ENCODE measurements at regions not wholly inside any gene's neighbourhood (a gene's known extent, or its start where the extent isn't known, plus 50 kb on each side); places are given as distances from the start of the nearest gene placed in this dataset.

DNA sequence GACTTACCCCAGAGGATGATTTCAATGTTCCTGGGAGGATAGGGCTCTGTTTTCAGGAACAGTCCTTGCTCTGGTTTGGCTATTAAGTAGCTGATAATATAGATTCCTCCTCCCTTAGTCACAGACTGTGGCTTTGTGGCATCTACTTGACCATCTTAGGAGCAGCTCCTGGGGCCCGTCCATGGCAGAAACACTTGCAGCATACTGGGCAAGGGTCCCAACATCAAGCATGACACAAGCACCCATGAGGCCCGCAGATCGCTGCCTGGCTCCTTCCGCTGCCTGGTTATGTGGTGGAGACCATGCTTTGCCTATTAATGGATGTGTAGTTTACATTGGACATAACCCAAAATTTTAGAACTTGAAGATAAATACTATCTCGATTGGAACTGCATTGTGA, 170.1 kb downstream of the ICE1 start:
- Histone ChIP-seq H3K4me2 (ENCODE audit: low read length) (no peak overlapping the region), H3K4me3 (ENCODE audit: insufficient read depth, low read depth, low read length) (no peak overlapping the region), H3K79me2 (ENCODE audit: insufficient read depth, low read length) (no peaks in the 10 kb centered on the region), H3K9ac (ENCODE audit: low read length) (no peak overlapping the region), H4K20me1 (ENCODE audit: insufficient read depth, low read length) (no peaks in the 10 kb centered on the region), H3K27ac (ENCODE audit: low read depth, low read length) (no peak overlapping the region), H3K9me3 (ENCODE audit: insufficient read depth, low read depth, low read length) (peaks cover 6% of the 10 kb centered on the region), H2AFZ (ENCODE audit: low read depth, low read length) (no peak overlapping the region), H3K4me1 (ENCODE audit: insufficient read depth, low read length) (no peaks in the 10 kb centered on the region), H3K36me3 (ENCODE audit: insufficient read depth, low read length) (no peaks in the 10 kb centered on the region), H3K27me3 (ENCODE audit: insufficient read depth, low read length) (no peaks in the 10 kb centered on the region)
- Mint-ChIP-seq H3K27me3 (ENCODE audit: low read depth, unreplicated experiment) (peaks cover 7% of the 10 kb centered on the region), H3K4me3 (ENCODE audit: unreplicated experiment) (no peak overlapping the region), H3K9me3 (ENCODE audit: unreplicated experiment) (no peaks in the 10 kb centered on the region), H3K36me3 (ENCODE audit: low read depth, unreplicated experiment) (no peaks in the 10 kb centered on the region), H3K27ac (ENCODE audit: unreplicated experiment) (no peak overlapping the region), H3K4me1 (ENCODE audit: low read depth, unreplicated experiment) (peaks cover 7% of the 10 kb centered on the region)
- DNase-seq (ENCODE audit: low read depth): no peak
- TF ChIP-seq, protein P1, sequence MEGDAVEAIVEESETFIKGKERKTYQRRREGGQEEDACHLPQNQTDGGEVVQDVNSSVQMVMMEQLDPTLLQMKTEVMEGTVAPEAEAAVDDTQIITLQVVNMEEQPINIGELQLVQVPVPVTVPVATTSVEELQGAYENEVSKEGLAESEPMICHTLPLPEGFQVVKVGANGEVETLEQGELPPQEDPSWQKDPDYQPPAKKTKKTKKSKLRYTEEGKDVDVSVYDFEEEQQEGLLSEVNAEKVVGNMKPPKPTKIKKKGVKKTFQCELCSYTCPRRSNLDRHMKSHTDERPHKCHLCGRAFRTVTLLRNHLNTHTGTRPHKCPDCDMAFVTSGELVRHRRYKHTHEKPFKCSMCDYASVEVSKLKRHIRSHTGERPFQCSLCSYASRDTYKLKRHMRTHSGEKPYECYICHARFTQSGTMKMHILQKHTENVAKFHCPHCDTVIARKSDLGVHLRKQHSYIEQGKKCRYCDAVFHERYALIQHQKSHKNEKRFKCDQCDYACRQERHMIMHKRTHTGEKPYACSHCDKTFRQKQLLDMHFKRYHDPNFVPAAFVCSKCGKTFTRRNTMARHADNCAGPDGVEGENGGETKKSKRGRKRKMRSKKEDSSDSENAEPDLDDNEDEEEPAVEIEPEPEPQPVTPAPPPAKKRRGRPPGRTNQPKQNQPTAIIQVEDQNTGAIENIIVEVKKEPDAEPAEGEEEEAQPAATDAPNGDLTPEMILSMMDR (IDR thresholded peaks at IDR 0.05; ENCODE audit: insufficient read depth, low read depth, low read length): no peak
- no peak for TF ChIP-seq EZH2 (IDR thresholded peaks at IDR 0.05; ENCODE audit: insufficient read depth, low read length)
- FAIRE-seq: no peak

DNA sequence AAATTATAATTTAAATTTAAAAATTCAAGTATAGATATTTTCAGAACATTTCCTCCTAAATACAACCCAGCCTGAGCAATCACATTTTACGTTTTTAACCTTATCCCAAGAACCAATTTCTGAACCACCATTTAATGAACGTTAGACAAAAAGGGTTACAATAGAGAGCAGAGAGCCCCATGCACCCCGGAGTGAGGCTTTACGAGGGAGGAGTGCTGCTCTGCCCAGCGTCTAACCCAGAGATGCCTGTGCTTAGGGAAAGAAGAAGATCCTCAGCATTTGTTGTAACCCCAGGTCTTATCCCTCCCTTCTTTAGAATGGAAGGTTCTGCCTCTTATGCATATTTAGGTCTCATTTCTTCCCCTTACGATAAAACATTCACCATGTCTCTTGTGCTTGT, 169.1 kb downstream of the ICE1 start:
- no peak overlapping the region for H3K9ac ChIP-seq (ENCODE audit: low read length)
- no peaks in the 10 kb centered on the region for H4K20me1 ChIP-seq (ENCODE audit: insufficient read depth, low read length)
- no peak overlapping the region for H2AFZ ChIP-seq (ENCODE audit: low read depth, low read length)
- no peaks in the 10 kb centered on the region for H3K4me1 ChIP-seq (ENCODE audit: insufficient read depth, low read length)
- Mint-ChIP-seq H3K4me3 (ENCODE audit: unreplicated experiment) (no peak overlapping the region), H3K27ac (ENCODE audit: unreplicated experiment) (no peak overlapping the region), H3K27me3 (ENCODE audit: low read depth, unreplicated experiment) (peaks cover 11% of the 10 kb centered on the region), H3K9me3 (ENCODE audit: unreplicated experiment) (no peaks in the 10 kb centered on the region), H3K4me1 (ENCODE audit: low read depth, unreplicated experiment) (peaks cover 7% of the 10 kb centered on the region), H3K36me3 (ENCODE audit: low read depth, unreplicated experiment) (no peaks in the 10 kb centered on the region)
- H3K27ac ChIP-seq (ENCODE audit: low read depth, low read length): no peak overlapping the region
- H3K79me2 ChIP-seq (ENCODE audit: insufficient read depth, low read length): no peaks in the 10 kb centered on the region
- H3K27me3 ChIP-seq (ENCODE audit: insufficient read depth, low read length): no peaks in the 10 kb centered on the region
- no peak overlapping the region for H3K4me2 ChIP-seq (ENCODE audit: low read length)
- no peak for DNase-seq (ENCODE audit: low read depth)
- FAIRE-seq: no peak
- no peak for TF ChIP-seq EZH2 (IDR thresholded peaks at IDR 0.05; ENCODE audit: insufficient read depth, low read length)
- TF ChIP-seq, protein P1 (IDR thresholded peaks at IDR 0.05; ENCODE audit: insufficient read depth, low read depth, low read length): no peak
- H3K9me3 ChIP-seq (ENCODE audit: insufficient read depth, low read depth, low read length): peaks cover 6% of the 10 kb centered on the region
- H3K4me3 ChIP-seq (ENCODE audit: insufficient read depth, low read depth, low read length): no peak overlapping the region
- no peaks in the 10 kb centered on the region for H3K36me3 ChIP-seq (ENCODE audit: insufficient read depth, low read length)

DNA sequence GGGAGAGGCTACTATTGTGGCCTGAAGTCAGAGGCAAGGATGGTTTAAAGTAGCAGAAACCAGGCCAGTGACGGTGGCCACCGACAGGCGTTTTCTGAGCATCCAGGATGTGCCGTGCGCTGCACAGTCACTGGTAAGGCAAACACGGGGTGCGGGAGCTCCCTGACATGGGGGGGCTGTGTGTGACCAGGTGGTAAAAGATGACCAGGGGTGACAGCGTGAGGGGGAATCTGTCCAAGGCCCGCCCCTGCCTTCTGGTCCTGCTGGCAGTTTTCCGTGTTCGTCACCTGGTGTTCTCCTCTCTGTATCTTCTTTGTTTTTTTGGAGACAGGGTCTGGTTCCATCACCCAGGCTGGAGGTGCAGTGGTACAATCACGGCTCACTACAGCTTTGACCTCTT, 167.4 kb downstream of the ICE1 start:
- FAIRE-seq (no peak), DNase-seq (ENCODE audit: low read depth) (no peak)
- Histone ChIP-seq H3K9me3 (ENCODE audit: insufficient read depth, low read depth, low read length) (peaks cover 6% of the 10 kb centered on the region), H3K4me2 (ENCODE audit: low read length) (no peak overlapping the region), H3K79me2 (ENCODE audit: insufficient read depth, low read length) (no peaks in the 10 kb centered on the region), H3K36me3 (ENCODE audit: insufficient read depth, low read length) (no peaks in the 10 kb centered on the region), H3K4me1 (ENCODE audit: insufficient read depth, low read length) (no peaks in the 10 kb centered on the region), H3K9ac (ENCODE audit: low read length) (no peak overlapping the region), H2AFZ (ENCODE audit: low read depth, low read length) (no peak overlapping the region), H3K27ac (ENCODE audit: low read depth, low read length) (no peak overlapping the region), H3K27me3 (ENCODE audit: insufficient read depth, low read length) (no peaks in the 10 kb centered on the region), H4K20me1 (ENCODE audit: insufficient read depth, low read length) (no peaks in the 10 kb centered on the region), H3K4me3 (ENCODE audit: insufficient read depth, low read depth, low read length) (no peak overlapping the region)
- H3K27me3 Mint-ChIP-seq (ENCODE audit: low read depth, unreplicated experiment): peaks cover 11% of the 10 kb centered on the region
- no peak for TF ChIP-seq EZH2 (IDR thresholded peaks at IDR 0.05; ENCODE audit: insufficient read depth, low read length)
- TF ChIP-seq, protein P1 (IDR thresholded peaks at IDR 0.05; ENCODE audit: insufficient read depth, low read depth, low read length): no peak
- no peak overlapping the region for H3K27ac Mint-ChIP-seq (ENCODE audit: unreplicated experiment)
- no peaks in the 10 kb centered on the region for H3K9me3 Mint-ChIP-seq (ENCODE audit: unreplicated experiment)
- no peaks in the 10 kb centered on the region for H3K36me3 Mint-ChIP-seq (ENCODE audit: low read depth, unreplicated experiment)
- H3K4me3 Mint-ChIP-seq (ENCODE audit: unreplicated experiment): no peak overlapping the region
- peaks cover 7% of the 10 kb centered on the region for H3K4me1 Mint-ChIP-seq (ENCODE audit: low read depth, unreplicated experiment)
